Fibroblast of lung (primary cell): ENCODE measurements at regions not wholly inside any gene's neighbourhood (a gene's known extent, or its start where the extent isn't known, plus 50 kb on each side); places are given as distances from the start of the nearest gene placed in this dataset.

Experiments
- EZH2 ChIP-seq: IDR thresholded peaks from 2 replicates; pipeline ENCODE4 v1.5.1; 2012; ENCODE audit warnings: low read length, control low read depth, mild to moderate bottlenecking; ENCODE audit errors: missing control alignments
- TF ChIP-seq, protein P1 (sequence below), 2 donors: IDR thresholded peaks in 1 of 2; conservative IDR thresholded peaks in 1 of 2; 1 replicate in 1 of 2; 2 replicates in 1 of 2; pipeline ENCODE4 v1.5.1; 2011 to 2012; ENCODE audit warnings: low read length in 2 of 2, control low read depth in 1 of 2, inconsistent platforms in 1 of 2, low read depth in 1 of 2, mild to moderate bottlenecking in 1 of 2

GRCh38 chr20:3342766-3343165, 64.7 kb downstream of the DNAAF9 start:
- TF ChIP-seq, protein P1, sequence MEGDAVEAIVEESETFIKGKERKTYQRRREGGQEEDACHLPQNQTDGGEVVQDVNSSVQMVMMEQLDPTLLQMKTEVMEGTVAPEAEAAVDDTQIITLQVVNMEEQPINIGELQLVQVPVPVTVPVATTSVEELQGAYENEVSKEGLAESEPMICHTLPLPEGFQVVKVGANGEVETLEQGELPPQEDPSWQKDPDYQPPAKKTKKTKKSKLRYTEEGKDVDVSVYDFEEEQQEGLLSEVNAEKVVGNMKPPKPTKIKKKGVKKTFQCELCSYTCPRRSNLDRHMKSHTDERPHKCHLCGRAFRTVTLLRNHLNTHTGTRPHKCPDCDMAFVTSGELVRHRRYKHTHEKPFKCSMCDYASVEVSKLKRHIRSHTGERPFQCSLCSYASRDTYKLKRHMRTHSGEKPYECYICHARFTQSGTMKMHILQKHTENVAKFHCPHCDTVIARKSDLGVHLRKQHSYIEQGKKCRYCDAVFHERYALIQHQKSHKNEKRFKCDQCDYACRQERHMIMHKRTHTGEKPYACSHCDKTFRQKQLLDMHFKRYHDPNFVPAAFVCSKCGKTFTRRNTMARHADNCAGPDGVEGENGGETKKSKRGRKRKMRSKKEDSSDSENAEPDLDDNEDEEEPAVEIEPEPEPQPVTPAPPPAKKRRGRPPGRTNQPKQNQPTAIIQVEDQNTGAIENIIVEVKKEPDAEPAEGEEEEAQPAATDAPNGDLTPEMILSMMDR (conservative IDR thresholded peaks at IDR 0.05 in 1 of 2, IDR thresholded peaks at IDR 0.05 in 1 of 2; ENCODE audit: low read depth in 1 of 2, low read length in 2 of 2): no peak
- no peak for TF ChIP-seq EZH2
